Astrocyte (in vitro differentiated cells and primary cell): ENCODE measurements at regions not wholly inside any gene's neighbourhood (a gene's known extent, or its start where the extent isn't known, plus 50 kb on each side); places are given as distances from the start of the nearest gene placed in this dataset.

Experiments
- CTCF ChIP-seq: IDR thresholded peaks from 2 replicates; pipeline ENCODE4 v1.5.1; 2011; ENCODE audit warnings: low read depth, mild to moderate bottlenecking, inconsistent platforms, low read length, moderate library complexity; ENCODE audit not compliant: insufficient read depth
- EZH2 ChIP-seq: IDR thresholded peaks from 2 replicates; pipeline ENCODE4 v1.6.1; 2012; ENCODE audit warnings: mild to moderate bottlenecking, low read length, inconsistent platforms; ENCODE audit not compliant: insufficient read depth

GRCh38 chr3:150269526-150269925 lies 138.6 kb upstream of the TSC22D2 start:
- TF ChIP-seq CTCF (no peak), EZH2 (no peak)
